SHP77 treated with DMSO at 0.1 percent for 48 hours (cell line): ENCODE measurements at regions not wholly inside any gene's neighbourhood (a gene's known extent, or its start where the extent isn't known, plus 50 kb on each side); places are given as distances from the start of the nearest gene placed in this dataset.

Source experiments
- DNase-seq: peaks from one replicate; lab custom pipeline; 2025; lab: John Stamatoyannopoulos, UW

DNA sequence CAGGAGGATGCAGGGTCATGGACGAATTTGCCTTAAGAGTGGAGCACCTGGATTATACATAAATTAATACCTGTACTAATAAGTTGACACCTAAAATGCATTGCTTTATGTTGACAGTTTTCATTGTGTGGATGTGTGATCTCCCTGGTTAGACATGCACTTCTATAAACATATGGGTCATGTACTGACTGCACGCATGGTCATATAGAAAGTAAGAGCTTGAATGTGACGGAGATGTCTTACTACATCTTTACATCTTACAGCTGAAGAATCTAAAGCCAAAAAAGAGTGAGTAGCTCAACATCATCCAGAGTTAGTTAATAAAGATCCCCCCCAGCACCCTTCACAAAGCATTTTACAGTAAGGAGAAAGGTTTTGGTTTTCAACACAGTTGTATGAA lies 408.4 kb upstream of the JARID2 start:
- DNase-seq = no peak

DNA sequence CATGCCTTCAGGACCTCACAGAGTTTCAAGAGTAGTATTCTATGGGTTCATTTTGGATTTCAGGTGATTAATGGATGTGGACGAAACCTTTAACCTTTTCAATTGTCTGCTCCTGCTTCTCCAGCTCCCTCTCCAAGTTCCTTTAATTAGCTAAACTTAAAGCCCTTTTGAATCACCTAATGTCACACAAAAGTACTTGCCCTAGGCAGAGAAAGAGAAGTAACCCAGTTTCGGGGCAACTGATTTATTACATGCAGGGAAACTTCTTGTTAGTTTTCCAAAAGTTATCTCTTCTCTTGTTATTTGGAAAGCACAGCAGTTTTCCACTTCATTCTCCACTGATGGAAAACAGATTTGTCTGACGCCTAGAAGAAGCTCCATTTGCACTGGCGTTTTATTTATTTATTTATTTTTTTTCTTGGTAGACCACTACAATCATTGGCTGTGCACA lies 407.7 kb upstream of the JARID2 start:
- DNase-seq = no peak

DNA sequence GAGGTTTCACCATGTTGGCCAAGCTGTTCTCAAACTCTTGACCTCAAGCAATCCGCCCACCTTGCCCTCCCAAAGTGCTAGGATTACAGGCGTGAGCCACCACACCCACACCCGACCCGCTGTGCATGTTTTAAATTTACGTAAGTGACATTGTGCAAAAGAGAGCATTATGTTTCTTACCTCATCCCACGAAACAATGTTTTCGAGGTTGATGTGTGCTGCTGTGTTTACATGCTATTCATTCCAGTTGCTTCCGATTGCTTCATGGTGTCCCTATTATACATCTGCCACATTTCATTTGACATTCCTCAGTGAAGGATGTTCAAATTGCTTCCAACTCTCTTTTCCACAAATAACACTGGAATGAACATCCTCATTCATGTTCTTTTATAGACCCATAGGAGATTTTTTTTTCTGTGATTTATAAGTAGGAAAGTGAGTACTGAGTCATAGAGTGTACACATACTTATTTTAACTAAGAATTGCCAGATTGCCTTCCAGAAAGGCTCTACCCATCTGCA lies 403.9 kb upstream of the JARID2 start:
- no peak for DNase-seq

DNA sequence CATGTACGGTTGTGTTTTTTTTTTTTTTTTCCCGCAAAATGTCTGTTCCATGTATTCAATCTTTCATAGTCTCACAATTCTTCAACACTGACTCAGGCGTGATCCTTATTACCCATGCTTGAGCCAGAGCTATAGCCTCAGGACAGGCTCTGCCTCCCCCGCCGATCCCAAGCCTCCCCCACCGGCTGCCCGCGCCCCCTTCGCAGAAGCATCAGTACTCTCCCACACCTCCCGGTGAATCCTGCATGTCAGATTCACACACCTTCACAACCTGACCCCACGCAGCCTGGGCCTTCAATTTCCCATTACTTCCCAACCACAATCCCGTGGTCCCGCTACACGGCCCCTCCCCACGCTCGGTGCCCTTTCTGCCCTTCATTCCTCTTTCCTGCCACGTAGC lies 401.5 kb upstream of the JARID2 start:
- no peak for DNase-seq

DNA sequence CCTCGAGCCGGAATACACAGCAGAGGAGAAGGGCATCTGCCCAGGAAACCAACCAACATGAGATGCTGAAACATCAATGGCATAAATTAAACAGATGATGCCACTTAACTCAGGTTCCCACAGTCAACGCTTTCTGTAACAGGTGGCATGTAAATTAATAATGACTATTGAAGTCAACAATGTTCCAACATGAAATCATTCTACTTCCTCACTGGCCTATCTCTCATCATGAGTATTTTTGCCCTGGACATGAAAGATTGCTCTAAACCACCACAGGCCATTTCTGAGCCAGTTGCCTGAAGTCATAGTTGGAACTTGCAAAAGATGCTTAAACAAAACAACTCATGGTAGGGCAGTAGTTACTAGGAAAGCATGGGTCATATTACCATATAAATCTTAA lies 397.9 kb upstream of the JARID2 start:
- DNase-seq = no peak

DNA sequence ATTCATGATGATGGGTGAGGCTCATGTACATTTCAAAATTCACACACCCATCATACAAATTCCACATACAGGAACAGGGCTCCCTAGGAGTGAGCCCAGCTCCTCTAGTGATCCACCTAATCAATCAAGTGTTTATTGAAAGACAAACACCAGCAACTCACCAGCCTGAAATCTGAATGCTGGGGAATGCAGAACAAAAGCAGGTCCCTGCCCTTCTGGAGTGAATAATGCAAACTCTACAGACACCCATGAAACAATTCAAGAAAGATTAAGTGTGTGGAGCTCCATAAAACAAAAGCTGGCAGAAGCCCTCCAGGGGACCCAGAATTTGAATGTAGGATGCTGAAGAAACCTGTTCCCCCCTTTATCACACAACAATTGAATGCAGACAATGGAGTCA lies 396.7 kb upstream of the JARID2 start:
- no peak for DNase-seq

DNA sequence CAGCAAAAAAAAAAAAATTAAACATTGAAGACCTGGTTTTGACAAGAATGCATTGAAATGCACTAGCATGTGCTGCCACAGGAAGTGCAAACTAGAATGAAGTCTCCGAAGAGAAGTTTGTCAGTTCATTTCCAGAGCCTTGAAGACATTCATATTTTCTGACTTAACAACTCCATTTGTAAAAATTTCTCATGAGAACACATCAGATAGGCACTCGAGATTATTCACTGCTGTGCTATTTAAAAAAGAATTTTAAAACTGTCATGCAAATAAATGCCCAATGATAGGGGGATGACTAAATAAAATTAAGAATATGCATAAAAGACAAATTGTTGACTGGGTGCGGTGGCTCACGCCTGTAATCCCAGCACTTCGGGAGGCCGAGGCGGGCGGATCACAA lies 394.6 kb upstream of the JARID2 start:
- DNase-seq = no peak

DNA sequence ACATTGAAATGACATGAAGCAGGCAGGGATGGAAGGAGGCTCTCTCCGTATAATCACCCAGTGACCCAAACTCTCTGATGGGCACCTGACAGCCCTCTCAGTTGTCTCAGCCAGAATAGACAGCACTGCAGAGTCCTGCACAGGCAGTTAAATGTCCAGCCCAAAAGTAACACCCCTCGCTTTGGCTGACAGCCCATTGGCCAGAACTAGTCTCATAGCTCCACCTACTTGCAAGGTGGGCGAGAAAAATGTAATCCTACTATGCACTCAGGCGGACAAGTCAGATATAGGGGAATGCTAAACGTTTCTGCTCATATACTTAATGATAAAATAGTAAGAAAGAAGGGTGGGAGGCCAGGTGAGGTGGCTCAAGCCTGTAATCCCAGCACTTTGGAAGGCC lies 393.5 kb upstream of the JARID2 start:
- DNase-seq = no peak

DNA sequence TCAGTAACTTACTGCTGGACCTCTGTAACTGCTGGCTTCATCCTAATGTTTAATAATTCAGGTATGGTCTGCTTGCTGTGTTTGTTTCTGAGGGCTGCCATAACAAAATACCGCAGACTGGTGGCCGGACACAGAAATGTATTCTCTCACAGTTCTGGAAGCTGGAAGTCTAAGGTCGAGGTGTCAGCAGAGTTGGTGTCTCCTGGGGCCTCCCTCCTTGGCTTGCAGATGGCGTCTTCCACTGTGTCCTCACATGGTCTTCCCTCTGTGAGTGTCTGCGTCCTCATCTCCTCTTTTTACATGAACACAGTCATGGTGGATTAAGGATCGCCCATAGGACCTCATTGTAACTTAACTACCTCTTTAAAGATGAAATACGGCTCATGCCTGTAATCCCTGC lies 389.7 kb upstream of the JARID2 start:
- no peak for DNase-seq

DNA sequence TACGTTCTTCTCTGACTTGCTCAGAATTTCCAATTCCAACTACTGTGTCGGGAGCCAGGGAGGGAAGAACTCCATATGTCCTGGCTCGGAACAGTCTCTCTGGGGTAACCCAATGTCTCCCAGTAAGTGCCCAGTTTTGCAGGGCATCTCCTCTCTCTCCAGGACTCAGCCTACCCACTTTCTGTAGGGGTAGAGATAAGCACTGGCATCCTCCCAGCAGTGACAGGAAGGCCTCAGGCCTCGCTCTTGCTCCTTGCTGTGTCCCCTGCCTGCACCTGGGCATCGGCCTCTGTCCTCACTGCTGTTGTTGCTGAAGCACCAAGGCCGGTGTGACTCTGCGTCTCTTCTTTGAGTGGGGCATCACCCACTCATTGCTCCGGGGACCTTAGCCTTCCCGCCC lies 388.9 kb upstream of the JARID2 start:
- no peak for DNase-seq

DNA sequence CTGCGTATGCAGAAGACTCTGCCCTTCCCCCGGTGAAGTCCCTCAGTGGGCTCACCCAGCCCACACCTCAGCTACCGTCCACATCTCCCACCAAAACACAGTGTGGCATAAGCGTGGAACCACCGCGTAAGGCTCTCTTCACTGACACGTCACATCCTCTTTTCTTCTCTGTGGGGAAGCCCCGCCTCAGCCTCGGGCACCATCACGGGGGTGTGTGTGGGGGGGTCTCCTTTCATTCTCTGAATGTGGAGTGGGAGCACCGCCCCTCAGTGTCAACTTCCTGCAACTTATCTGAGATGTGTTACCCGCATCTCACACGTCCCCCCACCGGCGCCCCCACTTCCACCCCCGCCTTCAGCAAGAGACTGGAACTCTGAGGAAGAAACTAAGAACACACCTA lies 388.4 kb upstream of the JARID2 start:
- DNase-seq = no peak

DNA sequence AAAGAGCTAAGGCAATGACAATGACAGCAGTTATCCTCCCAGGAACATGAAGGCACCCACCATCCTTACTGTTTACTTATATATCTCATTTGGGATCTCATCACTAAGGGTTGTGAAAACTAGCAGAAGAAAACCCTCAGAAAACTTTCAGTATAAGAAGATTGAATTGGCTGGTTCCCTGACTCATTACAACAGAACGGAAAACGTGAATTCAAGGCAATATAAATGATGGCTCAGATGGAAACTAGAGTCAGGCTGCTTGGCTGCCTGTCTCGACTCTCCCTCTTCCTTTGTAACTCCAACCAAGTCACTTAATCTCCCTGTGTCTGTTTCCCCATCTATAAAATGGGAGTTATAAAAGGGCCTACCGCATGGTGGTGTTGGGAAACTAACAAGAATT lies 387.1 kb upstream of the JARID2 start:
- no peak for DNase-seq

DNA sequence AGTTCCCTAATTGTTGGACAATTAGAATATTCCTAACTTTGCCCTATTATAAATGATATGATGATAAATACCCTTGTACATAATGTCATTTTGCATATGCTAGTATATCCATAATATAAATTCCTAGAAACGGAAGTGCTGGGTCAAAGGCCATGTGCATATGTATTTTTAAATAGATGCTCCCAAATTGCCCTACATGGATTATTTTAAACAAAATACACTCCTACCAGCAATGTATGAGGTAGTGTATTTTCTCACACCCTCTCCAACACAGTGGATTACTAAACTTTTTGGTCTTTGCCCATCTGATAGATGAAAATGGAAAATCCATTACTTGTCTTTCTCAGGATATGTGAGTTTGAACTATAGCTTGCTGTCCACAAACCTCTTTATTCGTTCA lies 385.1 kb upstream of the JARID2 start:
- no peak for DNase-seq

DNA sequence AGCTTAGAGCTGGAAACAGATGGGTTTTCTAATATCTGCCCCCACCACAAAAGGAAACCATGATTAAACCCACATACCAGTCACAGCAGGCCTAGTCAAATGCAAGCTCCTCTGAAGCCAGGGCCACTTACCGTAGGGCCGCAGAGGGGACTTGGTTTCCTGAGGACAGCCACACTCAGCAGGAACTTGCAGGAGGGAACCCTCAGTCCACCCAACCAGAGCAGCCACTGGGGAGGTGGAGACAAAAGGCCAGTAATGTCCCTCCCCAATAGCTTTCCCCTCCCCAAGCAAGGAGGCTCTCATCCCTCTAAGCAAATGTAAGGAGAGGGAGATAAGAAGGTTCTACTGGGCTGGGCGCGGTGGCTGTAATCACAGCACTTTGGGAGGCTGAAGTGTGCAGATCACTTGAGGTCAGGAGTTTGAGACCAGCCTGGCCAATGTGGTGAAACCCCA lies 384.4 kb upstream of the JARID2 start:
- DNase-seq = no peak

DNA sequence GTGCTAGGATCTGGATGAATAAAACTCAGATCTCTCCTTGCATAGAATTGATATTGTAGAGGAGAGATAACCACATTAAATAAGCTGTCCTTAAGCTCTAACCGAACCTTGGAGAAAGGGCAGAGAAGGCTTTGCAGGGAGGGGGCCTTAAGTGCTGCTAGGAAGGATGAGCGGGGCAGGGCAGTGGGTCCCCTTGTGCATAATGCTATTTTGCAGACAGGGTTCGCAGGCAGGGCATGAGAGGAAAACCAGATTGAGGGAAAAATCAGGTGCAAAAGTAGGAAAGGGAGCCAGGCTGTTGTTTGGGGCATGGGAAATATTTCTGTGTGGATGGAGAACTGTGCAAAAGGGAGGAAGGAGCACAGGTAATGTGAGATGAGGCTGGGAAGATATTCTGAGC lies 383.0 kb upstream of the JARID2 start:
- DNase-seq = no peak

DNA sequence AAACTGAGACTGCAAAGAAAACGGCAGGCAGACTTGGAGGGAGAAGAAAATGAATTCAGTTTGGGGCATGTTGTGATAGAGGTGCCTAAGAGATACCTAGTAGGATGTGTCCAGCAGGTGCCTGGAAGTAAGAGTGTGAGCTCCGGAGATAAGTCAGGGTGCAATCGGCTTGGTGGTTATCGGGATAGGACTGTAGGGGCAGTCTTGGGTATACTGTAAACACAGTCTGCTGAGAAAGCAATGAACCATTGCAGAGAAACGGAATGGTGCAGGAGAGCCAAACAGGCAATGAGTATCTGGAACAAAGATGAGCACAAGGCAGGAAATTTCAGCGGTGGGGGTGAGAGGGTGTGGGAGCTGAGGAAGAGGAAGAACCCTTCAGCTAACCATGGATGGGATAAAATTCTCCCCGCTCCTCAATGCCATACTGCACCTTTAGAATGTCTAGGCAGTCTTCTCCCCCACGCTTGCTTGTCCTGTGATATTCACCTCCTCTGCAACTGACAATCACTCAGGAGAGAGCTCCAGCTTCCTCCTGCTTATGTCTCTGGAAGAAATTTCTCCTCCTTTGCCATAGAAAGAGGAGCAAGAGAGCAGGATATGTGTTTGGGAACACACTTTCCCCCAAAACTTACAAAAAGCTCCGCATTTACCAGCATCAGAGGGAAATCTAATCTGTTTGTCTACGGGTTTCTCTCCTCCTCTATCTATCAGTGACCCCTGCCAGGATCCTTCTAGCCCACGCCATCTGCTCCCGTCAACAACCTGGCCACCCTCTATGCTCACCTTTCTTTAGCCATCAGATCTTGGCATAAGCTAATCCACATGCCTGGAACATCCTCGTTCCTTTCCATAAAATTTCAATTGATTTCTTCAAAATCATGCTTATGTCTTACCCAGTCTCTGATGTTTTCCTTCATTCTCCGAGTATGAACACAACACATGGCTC lies 381.7 kb upstream of the JARID2 start:
- DNase-seq = no peak

DNA sequence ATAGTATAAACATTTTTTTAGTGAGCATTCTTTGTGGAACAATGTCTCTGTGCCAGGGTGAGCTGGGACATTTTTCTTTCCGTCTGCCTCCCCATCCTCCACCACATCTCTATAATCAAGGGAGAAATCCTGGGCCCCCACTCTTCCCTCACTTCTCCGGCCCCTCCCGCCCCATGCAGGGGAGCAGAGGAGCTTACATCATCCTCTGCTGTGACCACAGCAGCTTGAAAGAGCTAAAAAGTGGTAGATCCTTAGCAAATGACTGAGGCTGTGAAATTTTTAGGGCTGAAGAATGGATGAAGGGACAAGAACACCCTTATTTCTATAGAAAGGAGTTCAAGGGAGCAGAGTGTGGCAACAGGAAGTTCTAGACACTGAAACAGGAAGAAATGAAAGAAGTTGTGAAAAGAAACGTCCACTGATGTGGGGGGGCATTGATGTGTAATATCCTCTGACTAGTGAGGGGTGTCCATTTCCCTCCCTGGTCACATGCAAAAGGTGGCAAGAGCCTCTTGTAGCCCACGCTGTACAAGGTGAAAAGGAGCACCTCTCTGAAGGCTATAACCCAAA lies 380.3 kb upstream of the JARID2 start:
- DNase-seq = no peak

DNA sequence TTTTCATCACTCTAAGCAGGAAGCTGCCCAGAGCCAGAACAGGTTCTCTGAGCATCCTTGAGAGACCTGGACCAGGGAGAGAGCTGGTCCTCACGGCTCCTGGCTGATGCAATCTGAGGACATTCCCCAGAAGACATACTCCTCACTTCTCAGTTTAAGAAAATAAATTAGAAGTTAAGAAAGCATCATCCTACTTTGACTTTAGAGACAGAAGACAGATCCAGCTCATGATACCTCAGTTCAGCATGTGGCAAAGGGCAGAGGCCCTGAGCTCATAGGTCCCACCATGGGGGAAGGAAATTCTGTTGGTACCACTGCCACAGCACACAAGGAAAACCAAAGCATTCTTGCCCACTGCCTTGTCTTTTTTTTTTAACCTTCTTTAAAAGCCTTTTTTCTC lies 378.1 kb upstream of the JARID2 start:
- DNase-seq = no peak

DNA sequence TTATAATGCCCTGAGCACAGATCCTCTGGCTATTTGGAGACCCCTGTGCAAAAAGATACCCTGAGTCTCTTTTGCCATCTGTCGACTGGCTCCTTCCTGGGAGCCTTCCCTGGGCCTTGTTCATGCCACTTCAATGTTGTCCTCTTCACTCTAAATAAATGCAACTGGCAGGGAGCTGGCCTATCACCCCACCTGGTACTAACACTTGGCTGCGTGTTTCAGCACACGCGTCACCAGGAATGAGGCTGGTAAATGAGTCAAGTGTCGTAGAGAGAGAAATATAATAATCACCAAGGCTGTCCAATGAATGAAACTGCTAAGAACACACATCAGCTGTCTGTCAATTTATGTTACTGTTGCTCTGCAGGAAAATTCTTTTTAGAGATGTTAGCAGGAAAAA lies 374.6 kb upstream of the JARID2 start:
- no peak for DNase-seq

DNA sequence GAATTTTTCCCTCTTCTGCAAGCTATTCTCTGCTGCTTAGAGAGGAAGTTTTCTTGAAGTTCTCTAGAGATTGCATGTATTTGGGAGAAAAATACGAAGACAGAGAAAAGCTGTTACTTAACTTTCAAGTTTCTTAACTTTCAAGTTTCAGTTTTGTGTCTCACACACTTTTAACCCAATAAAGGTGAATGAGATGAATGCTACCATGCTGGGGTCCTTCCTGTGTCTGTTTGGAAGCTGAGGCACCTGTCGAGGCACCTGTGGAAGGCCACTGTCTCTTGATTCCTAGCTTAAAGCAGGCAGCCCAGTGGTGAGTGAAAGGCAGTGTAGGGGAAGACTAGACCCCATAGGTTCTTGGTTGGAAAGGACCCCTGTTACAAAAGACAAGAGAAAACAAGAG lies 372.8 kb upstream of the JARID2 start:
- no peak for DNase-seq

DNA sequence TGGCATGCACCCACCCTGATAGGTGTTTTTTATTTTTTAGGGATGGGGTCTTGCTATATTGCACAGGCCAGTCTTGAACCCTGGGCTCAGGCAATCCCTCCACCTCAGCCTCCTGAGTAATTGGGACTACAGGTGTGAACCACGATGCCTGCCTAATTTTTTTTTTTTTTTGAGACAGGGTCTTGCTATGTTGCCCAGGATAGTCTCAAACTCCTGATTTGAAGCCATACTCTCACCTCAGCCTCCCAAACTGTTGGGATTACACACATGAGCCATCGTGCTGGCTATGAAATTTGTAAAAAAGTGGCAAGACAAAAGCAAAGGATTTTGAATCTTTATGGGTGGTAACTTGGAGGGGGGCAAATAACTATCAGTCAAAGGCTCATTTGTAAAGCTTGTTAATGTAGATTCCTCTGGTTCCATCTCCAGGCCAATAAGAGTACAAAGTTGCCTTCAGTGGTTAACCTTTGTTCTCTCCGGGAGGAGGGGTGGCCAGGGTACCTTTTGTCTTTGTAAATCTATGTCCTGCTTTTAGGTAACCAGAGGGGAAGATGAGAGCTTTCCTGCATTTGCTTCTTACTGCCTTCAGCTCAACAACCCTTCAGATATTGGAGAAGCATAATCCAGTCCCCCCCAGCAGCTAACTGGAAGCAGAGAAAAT lies 372.0 kb upstream of the JARID2 start:
- DNase-seq = no peak

DNA sequence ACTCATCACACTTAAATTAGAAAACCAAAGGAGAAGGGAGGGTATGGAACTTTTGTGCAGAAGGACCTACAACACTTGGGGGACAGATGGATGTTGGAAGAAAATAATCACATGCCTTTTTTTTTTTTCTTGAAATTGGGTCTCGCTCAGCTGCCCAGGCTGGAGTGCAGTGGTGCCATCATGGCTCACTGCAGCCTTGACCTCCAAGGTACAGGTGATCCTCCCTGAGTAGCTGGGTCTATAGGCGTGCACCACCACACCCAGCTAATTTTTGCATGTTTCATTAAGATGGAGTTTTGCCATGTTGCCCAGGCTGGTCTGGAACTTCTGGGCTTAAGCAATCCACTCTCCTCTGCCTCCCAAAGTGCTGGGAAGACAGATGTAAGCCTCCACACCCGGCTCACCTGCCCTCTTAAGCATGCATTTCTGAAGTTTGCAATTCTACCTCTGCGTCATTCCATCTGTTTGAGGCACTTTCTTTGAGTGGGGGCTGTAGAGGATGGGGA lies 370.8 kb upstream of the JARID2 start:
- DNase-seq = no peak
